ENCODE measurements at regions not wholly inside any gene's neighbourhood (a gene's known extent, or its start where the extent isn't known, plus 50 kb on each side); places are given as distances from the start of the nearest gene placed in this dataset.

- H3K4me1 Mint-ChIP-seq (ENCODE audit: low read depth): peaks cover 29% of the 10 kb centered on the region
- no peaks in the 10 kb centered on the region for H3K9me3 Mint-ChIP-seq
- peak overlapping the region; percentile 85 for H3K4me3 Mint-ChIP-seq
- peak overlapping the region; percentile 69 for H3K27ac Mint-ChIP-seq
- no peaks in the 10 kb centered on the region for H3K27me3 Mint-ChIP-seq
- H3K36me3 Mint-ChIP-seq (ENCODE audit: low read depth): no peaks in the 10 kb centered on the region
These were observed 50.4 kb upstream of the CCDC160 start for GRCh38 chrX:134186362-134187121.
